Activated CD4-positive, alpha-beta T cell treated with anti-CD3 and anti-CD28 coated beads, Interleukin-2, amount 50 U/mL, for 16 hours (primary cell): ENCODE measurements at regions not wholly inside any gene's neighbourhood (a gene's known extent, or its start where the extent isn't known, plus 50 kb on each side); places are given as distances from the start of the nearest gene placed in this dataset.
"Not testable (repeated sequence)": the region's sequence is repeated elsewhere in the genome, so short reads cannot be mapped to it uniquely, and the experiment has no call there.

Source experiments
- DNase-seq: peaks from one replicate; pipeline ENCODE4 v3.0.0-alpha.2; 2020

- DNase-seq, result no peak
These were observed 360.5 kb downstream of the ICE1 start for GRCh38 chr5:5783021-5783420.

- DNase-seq, result no peak
These were observed 359.9 kb downstream of the ICE1 start for GRCh38 chr5:5782402-5782801.

GRCh38 chr5:5781335-5781734 lies 358.9 kb downstream of the ICE1 start:
- no peak for DNase-seq

- no peak for DNase-seq
These were observed 357.8 kb downstream of the ICE1 start for GRCh38 chr5:5780253-5780652.

GRCh38 chr5:5777013-5777412 lies 354.5 kb downstream of the ICE1 start:
- DNase-seq, result no peak

- no peak for DNase-seq
These were observed 349.7 kb downstream of the ICE1 start for GRCh38 chr5:5772202-5772601.

GRCh38 chr5:5770825-5771224 lies 348.3 kb downstream of the ICE1 start:
- DNase-seq, result no peak

GRCh38 chr5:5767286-5767928 lies 344.9 kb downstream of the ICE1 start:
- no peak for DNase-seq

GRCh38 chr5:5765066-5765850 lies 342.8 kb downstream of the ICE1 start:
- DNase-seq, result no peak

- no peak for DNase-seq
These were observed 341.8 kb downstream of the ICE1 start for GRCh38 chr5:5764246-5764645.

- DNase-seq, result no peak
These were observed 334.3 kb downstream of the ICE1 start for GRCh38 chr5:5756762-5757161.

GRCh38 chr5:5755888-5756287 lies 333.4 kb downstream of the ICE1 start:
- no peak for DNase-seq

GRCh38 chr5:5752844-5753243 lies 330.4 kb downstream of the ICE1 start:
- DNase-seq, result no peak

- DNase-seq, result no peak
These were observed 329.5 kb downstream of the ICE1 start for GRCh38 chr5:5751987-5752386.

- DNase-seq, result no peak
These were observed 329.0 kb downstream of the ICE1 start for GRCh38 chr5:5751498-5751897.

GRCh38 chr5:5741418-5741817 lies 318.9 kb downstream of the ICE1 start:
- DNase-seq, result no peak

- DNase-seq, result no peak
These were observed 317.0 kb downstream of the ICE1 start for GRCh38 chr5:5739490-5739945.

GRCh38 chr5:5738797-5739489 lies 316.5 kb downstream of the ICE1 start:
- no peak for DNase-seq

GRCh38 chr5:5736007-5736406 lies 313.5 kb downstream of the ICE1 start:
- DNase-seq, result no peak

GRCh38 chr5:5733058-5733457 lies 310.6 kb downstream of the ICE1 start:
- not testable (repeated sequence) for DNase-seq

GRCh38 chr5:5726401-5726800 lies 303.9 kb downstream of the ICE1 start:
- DNase-seq, result no peak

GRCh38 chr5:5721881-5722280 lies 299.4 kb downstream of the ICE1 start:
- DNase-seq, result no peak

GRCh38 chr5:5719292-5719691 lies 296.8 kb downstream of the ICE1 start:
- DNase-seq, result no peak

GRCh38 chr5:5716665-5717064 lies 294.2 kb downstream of the ICE1 start:
- DNase-seq, result no peak
